Duodenal mucosa (tissue), 2 donors: ENCODE measurements at regions not wholly inside any gene's neighbourhood (a gene's known extent, or its start where the extent isn't known, plus 50 kb on each side); places are given as distances from the start of the nearest gene placed in this dataset.

Source experiments
- H3K27ac ChIP-seq: one replicate; pipeline ENCODE4 v1.7.0; 2013; ENCODE audit warnings: low read depth, low read length
- H3K27me3 ChIP-seq, 2 donors: one replicate each; pipeline ENCODE4 v1.7.0; 2013; ENCODE audit warnings: low read length in 2 of 2, control low read depth in 1 of 2; ENCODE audit not compliant: insufficient read depth in 2 of 2, control insufficient read depth in 1 of 2
- H3K36me3 ChIP-seq, 2 donors: one replicate each; pipeline ENCODE4 v1.7.0; 2013; ENCODE audit warnings: low read length in 2 of 2, control low read depth in 1 of 2; ENCODE audit not compliant: insufficient read depth in 2 of 2, control insufficient read depth in 1 of 2
- H3K4me1 ChIP-seq, 2 donors: one replicate each; pipeline ENCODE4 v1.7.0; 2013; ENCODE audit warnings: low read length in 2 of 2, control low read depth in 1 of 2; ENCODE audit not compliant: insufficient read depth in 2 of 2, control insufficient read depth in 1 of 2
- H3K4me3 ChIP-seq, 2 donors: one replicate each; pipeline ENCODE4 v1.7.0; 2013; ENCODE audit warnings: low read length in 2 of 2, low read depth in 1 of 2
- H3K9ac ChIP-seq, 2 donors: one replicate each; pipeline ENCODE4 v1.7.0; 2013; ENCODE audit warnings: low read length in 2 of 2, low read depth in 1 of 2
- H3K9me3 ChIP-seq, 2 donors: one replicate each; pipeline ENCODE4 v1.7.0; 2013; ENCODE audit warnings: low read length in 2 of 2, control low read depth in 1 of 2; ENCODE audit not compliant: control insufficient read depth in 1 of 2

- Histone ChIP-seq H3K9me3 (no peaks in the 10 kb centered on the region), H3K9ac (no peak overlapping the region), H3K27ac (no peak overlapping the region), H3K27me3 (no peaks in the 10 kb centered on the region), H3K4me1 (no peaks in the 10 kb centered on the region), H3K36me3 (no peaks in the 10 kb centered on the region), H3K4me3 (no peak overlapping the region)
These were observed 347.2 kb upstream of the WWC1 start for GRCh38 chr5:167944121-167944852.

- Histone ChIP-seq H3K4me1 (no peaks in the 10 kb centered on the region), H3K9me3 (no peaks in the 10 kb centered on the region), H3K27ac (no peak overlapping the region), H3K9ac (no peak overlapping the region), H3K4me3 (no peak overlapping the region), H3K36me3 (no peaks in the 10 kb centered on the region), H3K27me3 (no peaks in the 10 kb centered on the region)
These were observed 345.7 kb upstream of the WWC1 start for GRCh38 chr5:167945542-167946384.

GRCh38 chr5:167947306-167947705, 344.1 kb upstream of the WWC1 start:
- H3K9me3 ChIP-seq: no peaks in the 10 kb centered on the region
- no peaks in the 10 kb centered on the region for H3K36me3 ChIP-seq
- H3K4me3 ChIP-seq: no peak overlapping the region
- H3K27ac ChIP-seq: no peak overlapping the region
- H3K27me3 ChIP-seq: no peaks in the 10 kb centered on the region
- no peak overlapping the region for H3K9ac ChIP-seq
- H3K4me1 ChIP-seq: no peaks in the 10 kb centered on the region

- Histone ChIP-seq H3K4me1 (no peaks in the 10 kb centered on the region), H3K9ac (no peak overlapping the region), H3K36me3 (no peaks in the 10 kb centered on the region), H3K4me3 (no peak overlapping the region), H3K9me3 (no peaks in the 10 kb centered on the region), H3K27ac (no peak overlapping the region), H3K27me3 (no peaks in the 10 kb centered on the region)
These were observed 343.2 kb upstream of the WWC1 start for GRCh38 chr5:167948251-167948650.

GRCh38 chr5:167949435-167949834, 342.0 kb upstream of the WWC1 start:
- H3K9me3 ChIP-seq: no peaks in the 10 kb centered on the region
- no peaks in the 10 kb centered on the region for H3K36me3 ChIP-seq
- H3K9ac ChIP-seq: no peak overlapping the region
- no peaks in the 10 kb centered on the region for H3K27me3 ChIP-seq
- H3K4me3 ChIP-seq: no peak overlapping the region
- H3K27ac ChIP-seq: no peak overlapping the region
- H3K4me1 ChIP-seq: no peaks in the 10 kb centered on the region

- no peaks in the 10 kb centered on the region for H3K4me1 ChIP-seq
- H3K9ac ChIP-seq: no peak overlapping the region
- H3K27ac ChIP-seq: no peak overlapping the region
- no peaks in the 10 kb centered on the region for H3K27me3 ChIP-seq
- no peak overlapping the region for H3K4me3 ChIP-seq
- no peaks in the 10 kb centered on the region for H3K36me3 ChIP-seq
- no peaks in the 10 kb centered on the region for H3K9me3 ChIP-seq
These were observed 341.2 kb upstream of the WWC1 start for GRCh38 chr5:167950126-167950721.

- no peak overlapping the region for H3K9ac ChIP-seq
These were observed 340.3 kb upstream of the WWC1 start for GRCh38 chr5:167951116-167951515.

GRCh38 chr5:167952278-167952995, 339.0 kb upstream of the WWC1 start:
- Histone ChIP-seq H3K4me1 (no peaks in the 10 kb centered on the region), H3K9ac (no peak overlapping the region), H3K27me3 (no peaks in the 10 kb centered on the region), H3K9me3 (no peaks in the 10 kb centered on the region), H3K4me3 (no peak overlapping the region), H3K36me3 (no peaks in the 10 kb centered on the region), H3K27ac (no peak overlapping the region)

More at GRCh38 chr5:167951116-167951515, 340.3 kb upstream of the WWC1 start:
- Histone ChIP-seq H3K27ac (no peak overlapping the region), H3K36me3 (no peaks in the 10 kb centered on the region), H3K4me1 (no peaks in the 10 kb centered on the region), H3K9me3 (no peaks in the 10 kb centered on the region), H3K27me3 (no peaks in the 10 kb centered on the region), H3K4me3 (no peak overlapping the region)

GRCh38 chr5:167953151-167953798, 338.2 kb upstream of the WWC1 start:
- Histone ChIP-seq H3K4me3 (no peak overlapping the region), H3K9ac (no peak overlapping the region), H3K27ac (no peak overlapping the region), H3K4me1 (no peaks in the 10 kb centered on the region), H3K36me3 (no peaks in the 10 kb centered on the region), H3K9me3 (no peaks in the 10 kb centered on the region), H3K27me3 (no peaks in the 10 kb centered on the region)
